HG02870 (cell line): ENCODE measurements at regions not wholly inside any gene's neighbourhood (a gene's known extent, or its start where the extent isn't known, plus 50 kb on each side); places are given as distances from the start of the nearest gene placed in this dataset.

Experiments
- ATAC-seq: cut with Tn5 transposase; IDR thresholded peaks from one replicate; pipeline ENCODE4 v1.9.1; 2021; ENCODE audit warnings: mild to moderate bottlenecking, moderate library complexity; ENCODE audit not compliant: unreplicated experiment

GRCh38 chr7:142379201-142379885 is 121.5 kb upstream of the PRSS58 start:
- ATAC-seq: no peak

- no peak for ATAC-seq
These were observed 119.7 kb upstream of the PRSS58 start for GRCh38 chr7:142377567-142377966.

DNA sequence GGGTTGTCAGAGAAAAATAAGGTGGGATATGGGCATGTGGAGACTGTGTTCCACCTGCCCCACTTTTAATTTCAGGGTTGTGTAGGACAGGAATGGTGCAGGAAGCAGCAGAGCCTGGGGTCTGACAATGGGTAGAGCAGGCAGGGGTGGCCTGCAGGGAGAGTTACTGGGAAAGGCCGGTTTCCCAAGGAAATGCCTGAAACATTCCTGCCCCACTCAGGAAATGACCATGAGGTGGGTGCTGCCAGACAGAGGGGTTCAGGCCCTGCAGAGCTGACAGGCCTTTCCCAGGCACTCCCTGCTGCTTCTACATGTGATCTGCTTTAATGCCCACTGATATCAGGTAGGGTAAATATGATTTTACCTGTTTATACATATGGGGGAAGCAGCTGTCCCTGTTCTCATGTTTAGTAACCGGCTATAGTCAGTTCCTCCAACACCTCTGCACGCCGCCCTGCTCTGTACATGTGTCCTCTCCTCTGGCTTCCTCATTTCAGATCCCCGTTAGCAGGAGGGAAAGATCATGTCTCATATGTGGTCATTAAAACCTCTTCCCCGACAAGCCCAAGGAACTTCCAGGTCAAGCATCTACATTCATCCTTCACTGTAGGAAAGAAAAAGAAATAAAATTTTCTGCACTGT is 118.6 kb upstream of the PRSS58 start:
- ATAC-seq: no peak

DNA sequence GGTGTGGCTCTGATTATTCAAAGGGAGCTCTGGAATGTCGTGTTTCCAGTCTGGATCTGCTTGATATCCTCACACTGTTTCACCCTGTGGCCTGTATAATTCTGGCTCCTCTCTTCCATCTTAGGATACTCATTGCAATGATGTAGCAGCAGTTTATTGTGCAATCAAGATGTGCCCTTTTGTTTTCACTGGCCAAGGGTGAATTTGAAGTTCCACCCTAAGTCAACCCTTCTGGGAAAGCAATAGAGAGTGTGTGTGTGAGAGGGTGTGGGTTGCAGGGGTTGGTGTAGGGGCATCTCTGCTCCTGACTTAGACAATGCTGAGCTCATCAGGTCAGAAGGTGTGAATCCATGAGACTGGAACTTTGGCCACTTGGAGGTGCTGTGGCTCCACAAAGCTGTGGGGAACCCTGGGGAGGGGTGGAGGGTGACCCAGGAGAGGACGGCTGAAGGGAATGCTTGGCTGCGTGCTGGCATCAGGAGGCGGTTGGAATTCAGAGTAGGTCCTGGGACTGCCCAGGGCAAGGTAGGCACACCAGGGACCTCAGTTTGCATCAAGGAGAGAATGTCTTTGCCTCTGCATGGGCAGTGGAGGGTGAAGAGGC is 118.0 kb upstream of the PRSS58 start:
- ATAC-seq: no peak

- no peak for ATAC-seq
These were observed 114.9 kb upstream of the PRSS58 start for GRCh38 chr7:142372727-142373126.

GRCh38 chr7:142371586-142372377 is 113.9 kb upstream of the PRSS58 start:
- no peak for ATAC-seq

DNA sequence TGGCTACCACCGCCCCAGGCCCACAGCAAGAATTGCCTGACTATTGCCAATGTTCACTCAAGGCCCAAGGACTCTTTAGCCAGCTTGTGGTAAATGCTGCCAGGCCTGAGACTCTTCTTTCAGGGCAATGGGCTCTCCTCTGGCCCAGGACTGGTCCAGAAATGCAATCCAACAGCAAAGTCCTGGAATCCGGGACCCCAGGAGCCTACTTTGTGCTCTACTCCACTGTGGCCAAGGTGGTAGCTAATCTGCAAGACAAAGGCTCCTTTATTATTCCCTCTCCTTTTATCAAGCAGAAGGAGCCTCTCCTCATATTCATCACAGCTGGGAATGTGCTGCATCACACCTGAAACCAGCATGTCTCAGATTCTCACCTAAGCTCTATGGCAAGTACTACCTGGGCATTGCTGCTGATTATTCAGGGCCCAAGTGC is 107.6 kb upstream of the PRSS58 start:
- ATAC-seq: no peak

DNA sequence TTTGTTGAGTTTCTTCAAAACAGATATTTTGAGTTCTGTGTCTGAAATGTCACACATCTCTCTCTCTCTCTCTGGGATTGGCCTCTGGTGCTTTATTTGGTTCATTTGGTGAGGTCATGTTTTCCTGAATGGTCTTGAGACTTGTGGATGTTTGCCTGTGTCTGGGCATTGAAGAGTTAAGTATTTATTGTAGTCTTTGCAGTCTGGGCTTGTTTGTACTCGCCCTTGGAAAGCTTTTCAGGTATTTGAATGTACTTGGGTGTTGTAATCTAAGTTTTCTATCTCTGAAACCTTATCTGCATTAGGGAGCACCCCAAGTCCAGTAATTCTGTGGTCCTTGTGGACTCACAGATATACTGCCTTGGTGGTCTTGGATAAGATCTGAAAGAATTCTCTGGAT is 106.7 kb upstream of the PRSS58 start:
- ATAC-seq: no peak

- ATAC-seq: no peak
These were observed 104.5 kb upstream of the PRSS58 start for GRCh38 chr7:142362349-142362748.

- ATAC-seq: no peak
These were observed 101.9 kb upstream of the PRSS58 start for GRCh38 chr7:142359694-142360279.

GRCh38 chr7:142357953-142358520 is 100.2 kb upstream of the PRSS58 start:
- peak; percentile 89 for ATAC-seq

DNA sequence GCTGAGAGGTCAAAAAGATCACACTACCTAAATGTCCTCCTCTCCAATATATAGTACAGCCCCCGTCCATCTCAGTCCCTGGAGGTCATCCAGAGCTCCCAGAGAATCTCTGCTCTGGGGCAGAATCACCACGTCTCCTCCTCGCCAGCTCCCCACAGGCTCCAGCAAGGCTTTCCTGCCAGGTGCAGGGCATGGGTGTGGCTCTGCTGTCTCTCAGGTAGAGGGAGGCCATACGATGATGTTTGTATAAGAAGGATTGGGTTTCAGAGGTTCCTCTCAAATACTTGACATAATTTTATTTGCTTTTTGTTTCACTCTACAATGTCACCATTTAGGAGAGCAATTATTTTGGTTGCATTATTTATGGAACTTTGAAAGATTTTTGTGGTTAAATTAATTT is 98.3 kb upstream of the PRSS58 start:
- no peak for ATAC-seq

- no peak for ATAC-seq
These were observed 97.5 kb upstream of the PRSS58 start for GRCh38 chr7:142355328-142355727.

DNA sequence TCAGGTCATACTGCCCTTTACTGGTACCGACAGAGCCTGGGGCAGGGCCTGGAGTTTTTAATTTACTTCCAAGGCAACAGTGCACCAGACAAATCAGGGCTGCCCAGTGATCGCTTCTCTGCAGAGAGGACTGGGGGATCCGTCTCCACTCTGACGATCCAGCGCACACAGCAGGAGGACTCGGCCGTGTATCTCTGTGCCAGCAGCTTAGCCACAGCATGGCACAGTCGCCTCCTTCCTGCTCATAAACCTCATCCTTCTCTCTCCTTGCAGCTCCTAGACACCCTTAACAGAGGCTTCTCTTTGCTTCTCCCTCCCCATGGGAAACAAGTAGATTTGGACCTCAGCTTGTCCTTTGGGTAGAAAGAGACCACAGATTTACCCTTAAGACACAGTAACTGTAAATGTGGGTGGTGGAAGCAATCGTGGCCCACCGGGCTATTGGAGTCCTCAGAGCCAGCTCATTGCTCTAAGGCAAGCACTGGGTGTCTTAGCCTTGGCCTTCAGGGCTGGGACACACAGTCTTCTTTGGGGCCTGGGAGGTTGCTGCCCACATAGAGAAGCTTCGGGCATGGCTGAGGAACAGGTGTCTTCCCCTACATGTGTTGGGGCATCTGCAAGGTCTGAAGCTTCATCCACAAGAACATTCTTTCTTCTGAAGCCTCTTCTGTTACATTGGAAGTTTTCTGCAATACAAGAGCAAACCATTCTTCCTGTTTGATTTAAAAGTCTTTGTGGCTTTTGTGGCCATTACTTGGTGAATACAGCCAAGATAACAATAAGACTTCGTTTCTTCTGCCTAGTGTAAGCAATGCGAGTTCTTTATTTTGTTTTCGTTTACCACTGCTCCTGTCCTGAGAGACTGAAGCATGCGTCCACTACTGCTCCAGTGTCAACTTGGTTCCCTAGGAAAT is 95.5 kb upstream of the PRSS58 start:
- ATAC-seq: no peak

DNA sequence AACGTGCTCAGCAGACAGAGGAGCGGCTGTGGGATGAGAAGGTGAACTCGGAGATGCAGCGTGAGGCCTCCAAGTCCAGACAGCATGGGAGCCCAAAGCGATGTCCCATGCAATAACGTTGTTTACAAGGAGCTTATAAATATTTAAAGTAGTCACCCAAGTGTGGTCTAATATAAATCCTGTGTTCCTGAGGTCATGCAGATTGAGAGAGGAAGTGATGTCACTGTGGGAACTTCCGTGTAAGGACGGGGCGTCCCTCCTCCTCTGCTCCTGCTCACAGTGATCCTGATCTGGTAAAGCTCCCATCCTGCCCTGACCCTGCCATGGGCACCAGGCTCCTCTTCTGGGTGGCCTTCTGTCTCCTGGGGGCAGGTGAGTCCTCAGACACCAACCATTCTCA is 94.7 kb upstream of the PRSS58 start:
- ATAC-seq: no peak

DNA sequence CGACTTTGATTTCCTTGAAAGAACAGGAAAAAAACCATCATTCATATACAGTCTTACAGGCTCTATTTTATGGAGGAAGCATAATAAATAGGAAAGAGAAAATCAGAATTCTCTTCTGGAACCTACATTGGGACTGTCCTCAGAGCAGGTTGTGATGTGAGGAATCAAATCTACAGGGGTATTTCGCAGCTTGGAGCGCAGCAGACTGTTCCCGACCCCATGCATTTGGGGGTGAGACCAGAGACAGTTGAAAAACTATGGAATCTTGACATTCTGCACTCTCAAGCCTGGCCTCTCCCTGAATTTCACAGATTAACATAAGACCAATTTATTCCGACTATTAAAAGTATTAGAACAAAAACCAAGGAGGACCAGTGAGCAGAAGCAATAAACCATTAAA is 93.3 kb upstream of the PRSS58 start:
- no peak for ATAC-seq

GRCh38 chr7:142349670-142350405 is 92.0 kb upstream of the PRSS58 start:
- ATAC-seq: no peak

DNA sequence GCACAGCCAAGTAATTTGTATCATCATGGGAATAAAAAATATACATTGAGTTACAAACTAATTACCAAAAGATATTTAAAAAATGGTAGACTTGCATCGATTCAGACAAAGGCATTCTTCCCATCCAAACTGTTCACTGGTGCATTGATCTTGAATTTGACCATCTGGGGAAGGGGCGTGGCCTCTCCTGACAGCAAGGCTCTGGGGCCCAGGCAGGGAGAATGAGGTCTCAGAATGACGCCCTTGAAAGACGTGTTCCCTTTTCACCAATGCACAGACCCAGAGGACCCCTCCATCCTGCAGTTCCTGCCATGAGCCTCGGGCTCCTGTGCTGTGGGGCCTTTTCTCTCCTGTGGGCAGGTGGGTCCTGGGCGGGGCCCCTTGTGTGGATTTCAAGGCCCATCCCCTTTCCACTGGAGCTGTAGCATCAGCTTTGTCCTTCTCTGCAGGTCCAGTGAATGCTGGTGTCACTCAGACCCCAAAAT is 91.1 kb upstream of the PRSS58 start:
- no peak for ATAC-seq

DNA sequence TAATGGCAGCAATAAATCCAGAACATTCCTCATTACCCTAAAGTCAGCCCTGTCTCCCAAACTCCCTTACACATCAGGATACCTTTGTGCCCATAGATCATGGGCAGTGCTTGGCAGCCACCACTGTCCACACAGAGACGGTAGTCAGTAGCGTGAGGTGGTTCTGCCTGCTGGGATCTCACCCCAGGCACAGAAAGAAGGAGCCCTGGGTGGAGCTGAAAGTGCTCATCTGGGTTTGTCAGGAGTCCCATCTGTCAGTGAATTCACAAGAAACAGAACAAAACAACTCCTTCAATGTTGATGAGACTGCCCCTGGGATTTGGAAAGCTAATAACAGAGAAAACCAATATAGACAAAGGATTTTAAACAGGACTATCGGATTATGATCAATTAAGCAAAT is 90.2 kb upstream of the PRSS58 start:
- ATAC-seq: no peak
